HG02571 (cell line): ENCODE measurements at regions not wholly inside any gene's neighbourhood (a gene's known extent, or its start where the extent isn't known, plus 50 kb on each side); places are given as distances from the start of the nearest gene placed in this dataset.
"Not testable (repeated sequence)": the region's sequence is repeated elsewhere in the genome, so short reads cannot be mapped to it uniquely, and the experiment has no call there.

ENCODE experiments used
- ATAC-seq: cut with Tn5 transposase; IDR thresholded peaks from one replicate; pipeline ENCODE4 v1.9.1; 2021; ENCODE audit warnings: mild to moderate bottlenecking, moderate library complexity; ENCODE audit not compliant: unreplicated experiment

DNA sequence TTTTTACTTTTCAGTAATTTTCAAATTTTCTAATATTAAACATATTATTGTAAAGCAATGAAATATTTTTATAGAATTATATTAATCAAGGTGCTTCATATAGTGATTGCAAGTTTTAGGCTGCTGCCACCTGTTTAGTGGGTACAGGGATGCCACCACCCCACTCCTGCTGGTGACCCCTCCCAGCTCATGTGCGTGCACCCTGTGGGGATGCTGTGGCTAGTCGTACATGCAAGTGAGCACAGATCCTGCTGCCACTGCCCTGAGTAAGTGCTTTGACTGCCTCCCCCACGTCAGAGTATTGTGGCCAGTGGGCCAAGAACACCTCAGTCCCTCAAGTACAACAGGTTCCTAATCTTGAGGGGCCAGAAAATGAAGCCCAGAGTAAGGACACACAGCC lies 320.1 kb upstream of the DDI1 start:
- ATAC-seq, result no peak

DNA sequence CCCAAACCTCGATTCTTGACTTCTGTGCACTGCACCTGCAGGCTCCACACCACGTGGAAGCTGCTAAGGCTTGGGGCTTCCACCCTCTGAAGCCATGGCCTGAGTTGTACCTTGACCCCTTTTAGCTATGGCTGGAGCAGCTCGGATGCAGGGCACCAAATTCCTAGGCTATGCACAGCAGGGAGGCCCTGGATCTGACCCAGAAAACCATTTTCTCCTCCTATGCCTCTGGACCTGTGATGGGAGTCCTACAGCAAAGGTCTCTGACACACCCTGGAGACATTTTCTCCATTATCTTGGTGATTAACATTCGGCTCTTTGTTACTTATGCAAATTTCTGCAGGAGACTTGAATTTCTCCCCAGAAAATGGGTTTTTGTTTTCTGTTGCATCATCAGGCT lies 309.2 kb upstream of the DDI1 start:
- no peak for ATAC-seq

DNA sequence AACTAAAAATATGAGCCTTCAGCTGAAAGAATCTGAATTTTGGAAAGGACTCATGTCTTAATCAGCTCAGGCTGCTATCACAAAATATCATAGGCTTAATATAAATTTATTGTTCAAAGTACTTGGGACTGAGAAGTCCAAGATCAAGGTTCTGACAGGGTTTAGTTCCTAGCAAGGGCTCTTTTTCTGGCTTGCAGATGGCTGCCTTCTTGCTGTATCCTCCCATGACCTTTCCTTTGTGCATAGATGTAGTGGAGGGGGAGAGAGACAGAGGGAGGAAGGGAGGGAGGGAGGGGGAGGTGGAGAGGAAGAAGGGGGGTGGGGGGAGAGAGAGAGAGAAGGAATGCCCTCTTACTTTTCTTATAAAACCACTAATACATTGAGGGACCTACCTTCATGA lies 306.8 kb upstream of the DDI1 start:
- no peak for ATAC-seq

DNA sequence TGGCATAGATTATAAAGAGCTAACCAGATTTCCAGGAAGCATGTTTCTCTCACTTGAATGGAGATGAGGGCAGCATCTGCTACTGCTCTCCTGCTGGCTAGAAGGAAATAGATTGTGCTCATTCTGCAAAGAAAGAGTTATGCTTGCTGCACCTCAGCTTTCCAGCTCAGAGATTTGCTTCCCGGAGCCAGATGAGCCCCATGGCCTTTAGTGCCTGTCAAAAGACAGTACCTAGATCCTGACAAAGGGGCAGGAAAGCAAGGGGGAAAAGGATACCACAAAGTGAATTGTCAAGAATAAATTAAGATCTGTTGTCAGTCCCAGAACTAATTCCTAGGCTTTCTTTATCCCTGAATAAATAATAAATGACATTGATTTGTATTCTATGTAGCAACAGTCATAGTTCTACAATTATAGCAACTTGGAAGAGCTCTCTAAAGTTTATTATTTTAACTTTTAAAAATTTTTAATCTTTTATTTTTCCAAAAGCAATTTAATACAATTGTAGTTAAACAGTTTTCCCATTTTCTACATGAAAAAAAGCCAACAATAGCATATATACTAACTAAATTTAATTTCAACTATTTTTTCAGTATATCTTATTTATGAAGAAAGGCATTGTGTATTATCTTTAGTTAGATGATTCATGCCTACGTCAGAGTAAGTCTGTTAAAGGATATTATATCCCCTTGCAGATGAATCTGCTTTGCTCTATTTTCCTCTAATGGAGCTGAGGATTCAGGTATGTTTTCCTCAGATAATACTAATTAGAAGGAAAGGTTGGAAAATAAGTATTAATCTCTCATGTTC lies 306.1 kb upstream of the DDI1 start:
- no peak for ATAC-seq

DNA sequence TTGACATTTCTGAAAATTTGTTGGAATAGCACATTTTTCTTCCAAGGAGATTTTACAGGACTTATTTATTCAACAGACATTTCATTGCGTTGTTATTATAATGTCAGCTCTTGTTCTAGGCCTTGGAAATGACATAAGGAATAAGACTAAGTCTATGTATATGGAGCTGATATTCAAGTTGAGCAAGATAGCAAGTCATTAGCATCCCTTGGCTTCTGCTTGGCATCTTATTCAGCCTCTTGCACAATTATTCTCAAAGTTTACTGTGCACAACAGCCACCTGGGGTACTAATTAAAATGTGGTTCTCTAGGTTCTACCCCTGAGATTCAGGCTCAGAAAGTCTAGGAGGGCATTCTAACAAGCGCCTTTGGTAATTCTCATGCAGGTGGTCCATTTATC lies 304.8 kb upstream of the DDI1 start:
- ATAC-seq, result no peak

DNA sequence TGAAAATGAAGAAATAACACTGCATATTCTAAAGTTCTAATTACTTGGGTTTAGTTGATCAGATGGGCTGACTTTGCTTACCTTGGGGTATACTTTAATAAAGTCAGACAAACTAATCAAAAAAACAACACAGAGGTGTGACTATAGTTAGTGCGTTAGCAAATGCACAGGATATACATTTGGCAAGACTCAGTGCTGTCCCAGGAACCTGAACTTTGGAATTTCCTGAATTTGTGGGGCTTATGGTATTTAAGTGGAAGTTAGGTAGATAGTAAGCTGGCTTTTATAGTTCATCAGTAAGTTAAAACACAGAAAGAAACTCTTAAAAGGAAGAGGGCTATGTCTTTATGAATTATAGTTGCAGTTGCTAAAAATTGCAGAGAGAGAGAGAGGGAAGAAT lies 302.6 kb upstream of the DDI1 start:
- no peak for ATAC-seq

DNA sequence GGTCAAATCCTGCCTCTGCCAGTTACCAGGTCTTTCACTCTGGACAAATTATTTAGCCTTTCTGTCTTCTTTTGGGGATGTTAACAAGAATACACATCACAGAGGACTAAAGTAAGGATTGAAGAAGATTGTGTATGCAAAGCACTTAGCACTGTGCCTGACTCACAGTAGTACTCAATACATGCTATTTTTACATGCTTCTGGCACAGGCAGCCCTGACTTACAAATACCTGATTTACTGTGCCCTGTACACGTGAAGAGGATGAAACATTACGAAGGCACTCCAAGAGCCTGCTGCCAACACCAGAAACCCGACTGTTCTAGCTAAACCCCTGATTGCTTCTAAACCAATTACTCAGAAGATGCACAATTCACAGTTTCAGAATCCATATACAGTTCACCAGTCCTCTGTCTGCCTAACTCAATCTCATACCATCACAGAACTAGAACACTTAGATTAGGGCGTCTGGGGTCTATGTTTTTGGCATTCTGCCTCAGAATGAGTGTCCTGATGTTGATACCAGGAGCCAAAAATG lies 300.9 kb upstream of the DDI1 start:
- ATAC-seq, result no peak

DNA sequence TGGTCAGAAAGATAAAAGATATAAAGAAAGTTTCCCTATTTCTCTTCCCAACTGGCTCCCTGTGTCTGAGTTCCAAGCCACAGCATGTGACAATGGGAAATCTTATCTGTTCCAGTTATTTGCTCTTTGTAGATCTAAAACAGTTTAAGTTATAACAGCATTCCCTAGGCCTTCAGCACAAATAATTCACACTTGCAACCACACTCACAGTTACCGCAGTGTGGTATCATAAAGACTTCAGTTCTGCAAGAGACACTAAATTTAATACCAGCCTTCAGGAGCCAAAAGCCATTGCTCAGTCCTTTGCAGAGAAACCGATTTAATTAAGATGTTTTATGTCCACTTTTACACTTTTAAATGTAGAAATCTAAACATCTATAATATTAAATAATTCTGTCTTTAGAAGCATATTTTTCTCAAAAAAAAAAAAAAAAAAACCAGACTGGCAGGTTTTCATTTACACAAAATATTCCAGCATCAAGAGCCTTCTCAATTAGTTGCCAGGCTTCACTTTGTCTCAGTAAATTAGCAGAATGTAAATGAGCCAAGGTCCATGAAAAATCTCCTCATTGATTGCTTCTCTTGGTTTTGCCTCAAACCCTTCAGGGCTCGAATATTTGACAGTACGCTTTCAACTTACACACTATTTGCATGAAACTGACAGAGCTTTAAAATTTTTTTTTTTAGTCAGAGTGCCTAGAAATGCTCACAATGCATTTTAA lies 300.0 kb upstream of the DDI1 start:
- no peak for ATAC-seq

DNA sequence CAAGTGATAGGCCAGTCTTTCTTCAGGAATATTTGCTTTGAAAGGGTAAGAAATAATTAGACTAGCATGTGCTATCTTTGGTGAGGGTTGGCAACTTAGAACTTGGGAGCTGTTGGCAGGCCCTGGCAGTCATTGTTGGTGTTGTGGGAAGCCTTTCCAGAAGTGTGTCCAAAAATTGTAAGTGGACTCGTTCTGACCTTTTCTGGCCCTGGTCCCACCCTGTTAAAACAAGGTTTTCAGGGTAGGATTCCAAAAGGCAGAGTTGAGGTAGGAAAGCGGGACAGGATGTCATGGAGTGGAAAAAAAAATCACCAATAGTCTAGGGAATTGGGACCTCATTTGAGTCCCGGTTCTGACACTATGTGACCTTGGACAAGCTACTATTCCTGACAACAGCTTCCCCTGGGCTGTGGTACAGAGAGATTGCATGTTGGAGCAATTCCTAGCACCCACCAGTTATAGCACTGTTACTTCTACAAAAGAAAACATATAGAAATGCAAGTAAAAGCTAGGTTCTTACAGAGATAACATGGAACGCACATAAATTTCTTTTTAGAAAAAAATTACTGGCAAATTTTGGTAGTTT lies 299.3 kb upstream of the DDI1 start:
- no peak for ATAC-seq

DNA sequence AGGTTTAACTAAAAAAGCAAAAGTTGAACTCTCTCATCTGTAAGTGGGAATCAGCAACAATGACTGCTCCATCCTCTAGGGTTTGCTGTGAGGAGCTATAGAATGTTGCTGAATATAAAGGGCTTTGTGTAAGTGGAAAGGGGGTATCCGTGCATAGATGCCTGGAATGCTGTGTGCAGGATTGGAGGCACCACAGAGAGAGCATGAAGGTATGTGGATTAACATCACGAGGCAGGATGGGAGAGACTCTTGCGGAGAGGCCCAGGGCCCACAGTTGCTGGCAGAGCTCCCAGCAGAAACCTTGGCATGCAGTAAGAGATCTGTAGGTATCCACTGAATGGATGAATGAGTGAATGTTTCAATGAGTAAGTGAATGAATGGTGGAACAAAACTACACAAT lies 298.7 kb upstream of the DDI1 start:
- no peak for ATAC-seq

DNA sequence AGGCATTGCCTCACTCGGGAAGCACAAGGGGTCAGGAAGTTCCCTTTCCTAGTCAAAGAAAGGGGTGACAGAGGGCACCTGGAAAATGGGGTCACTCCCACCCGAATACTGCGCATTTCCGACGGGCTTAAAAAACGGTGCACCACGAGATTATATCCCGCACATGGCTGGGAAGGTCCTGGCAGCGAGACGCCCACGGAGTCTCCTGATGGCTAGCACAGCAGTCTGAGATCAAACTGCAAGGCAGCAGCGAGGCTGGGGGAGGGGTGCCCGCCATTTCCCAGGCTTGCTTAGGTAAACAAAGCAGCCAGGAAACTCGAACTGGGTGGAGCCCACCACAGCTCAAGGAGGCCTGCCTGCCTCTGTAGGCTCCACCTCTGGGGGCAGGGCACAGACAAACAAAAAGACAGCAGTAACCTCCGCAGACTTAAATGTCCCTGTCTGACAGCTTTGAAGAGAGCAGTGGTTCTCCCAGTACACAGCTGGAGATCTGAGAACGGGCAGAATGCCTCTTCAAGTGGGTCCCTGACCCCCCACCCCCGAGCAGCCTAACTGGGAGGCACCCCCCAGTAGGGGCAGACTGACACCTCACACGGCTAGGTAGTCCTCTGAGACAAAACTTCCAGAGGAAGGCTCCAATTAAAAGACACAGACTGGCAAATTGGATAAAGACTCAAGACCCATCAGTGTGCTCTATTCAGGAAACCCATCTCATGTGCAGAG lies 297.2 kb upstream of the DDI1 start:
- not testable (repeated sequence) for ATAC-seq

DNA sequence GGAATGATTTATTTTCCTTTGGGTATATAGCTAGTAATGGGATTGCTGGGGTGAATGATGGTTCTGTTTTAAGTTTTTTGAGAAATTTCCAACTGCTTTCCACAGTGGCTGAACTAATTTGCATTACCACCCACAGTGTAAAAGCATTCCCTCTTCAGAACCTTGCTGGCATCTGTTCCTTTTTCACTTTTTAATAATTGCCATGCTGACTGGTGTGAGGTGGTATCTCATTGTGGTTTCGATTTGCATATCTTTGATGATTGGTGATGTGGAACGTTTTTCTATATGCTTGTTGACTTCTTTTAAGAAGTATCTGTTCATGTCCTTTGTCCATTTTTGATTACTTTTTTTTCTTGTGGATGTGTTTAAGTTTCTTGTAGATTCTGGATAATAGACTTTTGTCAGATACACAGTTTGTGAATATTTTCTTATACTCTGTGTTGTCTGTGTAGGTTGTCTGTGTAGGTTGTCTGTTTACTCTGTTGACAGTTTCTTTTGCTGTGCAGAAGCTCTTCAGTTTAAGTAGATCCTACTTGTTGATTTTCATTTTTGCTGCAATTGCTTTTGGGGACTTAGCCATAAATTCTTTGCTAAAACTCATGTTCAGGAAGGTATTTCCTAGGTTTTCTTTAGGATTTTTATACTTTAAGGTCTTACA lies 291.8 kb upstream of the DDI1 start:
- ATAC-seq, result no peak

DNA sequence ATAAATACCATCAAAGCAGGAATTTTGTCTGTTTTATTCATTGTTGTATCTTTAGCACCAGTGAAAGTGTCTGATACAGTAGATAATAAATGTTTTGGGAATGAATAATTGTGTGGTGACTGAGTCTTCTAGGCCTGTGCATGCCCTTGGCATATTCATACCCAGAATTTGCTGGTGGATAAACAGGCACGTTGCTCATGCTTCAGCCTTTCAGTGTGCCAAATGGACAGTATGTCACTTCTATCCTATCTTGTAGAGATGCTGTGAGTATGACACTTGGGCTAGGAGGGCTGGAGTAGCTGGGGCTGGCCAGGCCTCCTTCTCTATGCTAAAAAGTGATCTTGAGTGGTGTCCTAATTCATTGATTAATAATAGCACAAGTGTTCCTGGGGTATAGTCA lies 287.3 kb upstream of the DDI1 start:
- ATAC-seq, result no peak

DNA sequence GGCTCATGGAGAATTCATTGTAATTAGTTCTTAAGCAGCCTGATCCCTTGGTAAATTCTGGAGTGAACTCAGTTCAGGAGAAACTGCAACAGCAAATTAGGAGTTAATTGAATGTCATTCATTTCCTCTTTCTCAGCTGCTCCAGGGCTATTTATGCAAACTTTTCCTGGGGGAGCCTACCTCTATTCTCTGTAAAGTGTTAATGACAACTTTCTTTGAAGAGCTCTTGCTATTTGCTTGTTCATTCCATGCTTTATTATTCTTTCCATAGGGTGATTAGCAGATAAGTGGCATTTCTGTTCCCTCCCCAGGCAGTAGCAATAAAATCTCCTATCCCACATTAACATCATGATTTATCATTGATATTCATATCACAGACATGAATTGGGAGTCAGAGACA lies 267.6 kb upstream of the DDI1 start:
- ATAC-seq, result no peak

DNA sequence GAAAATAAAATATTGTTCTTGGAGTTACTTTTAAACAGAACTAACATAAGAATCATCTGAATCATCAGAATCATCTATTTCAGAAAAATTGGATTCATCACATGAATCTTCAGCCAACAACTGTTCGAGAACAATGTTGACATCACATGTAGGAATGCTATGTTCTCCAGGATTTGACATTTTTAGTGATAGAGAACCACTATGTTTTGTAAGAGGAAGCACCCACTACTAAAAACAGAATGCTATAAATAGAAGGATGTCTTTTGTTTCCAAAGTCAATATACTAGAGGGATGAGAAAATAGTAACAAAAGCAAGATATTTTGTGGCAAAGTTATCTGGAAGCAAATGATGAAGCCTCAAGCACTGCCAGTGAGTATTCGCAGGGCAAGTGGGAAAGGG lies 263.4 kb upstream of the DDI1 start:
- no peak for ATAC-seq

DNA sequence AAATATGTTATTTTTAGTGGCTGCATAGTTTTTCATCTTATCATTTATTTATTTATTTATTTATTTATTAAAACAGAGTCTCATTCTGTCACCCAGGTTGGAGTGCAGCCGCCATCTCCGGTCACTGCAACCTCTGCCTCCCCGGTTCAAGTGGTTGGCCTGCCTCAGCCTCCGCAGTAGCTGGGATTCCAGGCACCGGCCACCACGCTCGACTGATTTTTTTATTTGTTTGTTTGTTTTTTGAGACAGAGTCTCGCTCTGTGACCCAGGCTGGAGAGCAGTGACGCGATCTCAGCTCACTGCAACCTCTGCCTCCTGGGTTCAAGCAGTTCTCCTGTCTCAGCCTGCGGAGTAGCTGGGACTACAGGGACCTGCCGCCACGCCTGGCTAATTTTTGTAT lies 262.9 kb upstream of the DDI1 start:
- no peak for ATAC-seq

DNA sequence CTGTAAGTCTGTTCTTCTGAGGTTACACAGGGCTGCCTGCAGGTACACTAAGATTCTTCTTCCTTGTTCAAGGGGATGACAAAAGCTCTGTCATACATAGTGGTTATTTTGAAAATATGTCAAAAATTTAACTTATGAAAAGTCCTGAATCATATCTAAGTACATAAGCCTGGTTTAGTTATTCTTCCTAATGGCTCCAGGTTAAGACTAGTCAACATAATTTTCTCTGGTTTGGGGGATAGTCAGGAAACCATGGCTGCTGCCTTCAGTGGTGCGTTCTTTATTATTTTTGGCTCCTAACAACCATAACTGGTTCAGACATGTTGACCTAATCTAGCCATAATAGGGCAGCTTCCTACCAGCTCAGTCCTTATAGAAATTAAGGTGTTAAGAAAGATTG lies 257.4 kb upstream of the DDI1 start:
- ATAC-seq, result no peak

DNA sequence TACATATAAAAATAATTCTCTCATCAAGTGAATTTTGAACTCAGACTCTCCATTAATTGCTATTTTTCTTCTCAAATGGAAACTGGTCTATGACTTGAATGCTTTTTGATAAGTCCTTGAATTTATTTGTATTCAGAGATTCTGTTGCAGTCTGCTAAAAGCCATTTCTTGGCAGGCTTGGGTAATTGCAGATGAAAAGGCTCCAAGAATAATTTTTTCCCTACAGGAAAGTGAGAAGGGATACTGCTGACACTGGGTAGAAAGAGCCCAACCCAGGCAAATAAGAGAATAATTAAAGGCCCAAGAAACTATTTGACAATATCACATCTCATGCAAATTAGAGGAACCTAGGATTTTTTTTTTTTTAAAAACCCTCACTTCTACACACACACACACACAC lies 246.5 kb upstream of the DDI1 start:
- ATAC-seq, result no peak

DNA sequence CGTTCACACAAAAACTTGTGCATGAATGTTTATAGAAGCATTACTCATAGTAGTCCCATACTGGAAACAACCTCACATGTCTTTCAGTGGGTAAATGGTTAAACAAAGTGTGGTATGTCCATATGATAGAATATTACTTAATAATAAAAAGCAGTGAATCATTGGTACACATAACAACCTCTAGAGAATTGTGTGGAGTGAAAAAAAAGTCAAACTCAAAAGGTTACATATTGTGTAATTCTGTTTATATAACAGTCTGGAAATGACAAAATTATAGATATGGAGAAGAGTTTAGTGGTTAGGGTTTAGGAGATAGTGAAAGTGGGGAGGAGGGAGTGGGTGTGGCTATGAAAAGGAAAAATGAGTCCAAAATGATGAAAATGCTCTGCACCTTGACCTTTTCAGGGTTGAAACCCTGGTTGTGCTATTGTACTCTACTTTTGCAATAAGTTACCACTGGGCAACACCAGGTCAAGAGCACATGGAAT lies 243.4 kb upstream of the DDI1 start:
- no peak for ATAC-seq

DNA sequence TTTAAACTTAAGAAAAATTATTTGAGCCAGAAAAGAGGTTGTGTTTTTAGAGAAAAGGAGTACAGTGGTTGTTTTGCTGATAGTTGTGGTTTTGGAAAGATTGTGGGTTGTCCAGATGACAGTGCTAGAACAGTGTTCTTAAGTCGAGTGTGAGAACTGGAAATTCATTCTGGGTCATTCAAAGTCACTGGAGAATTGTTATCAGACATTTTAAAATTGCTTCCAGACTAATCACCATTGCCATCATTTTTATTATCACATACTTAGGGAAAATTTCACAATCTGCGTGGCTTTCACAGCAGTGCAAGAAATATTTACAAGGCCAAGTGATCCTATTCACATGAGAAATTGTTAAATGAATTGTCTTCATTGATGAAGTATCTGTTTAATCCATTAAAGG lies 242.2 kb upstream of the DDI1 start:
- no peak for ATAC-seq

DNA sequence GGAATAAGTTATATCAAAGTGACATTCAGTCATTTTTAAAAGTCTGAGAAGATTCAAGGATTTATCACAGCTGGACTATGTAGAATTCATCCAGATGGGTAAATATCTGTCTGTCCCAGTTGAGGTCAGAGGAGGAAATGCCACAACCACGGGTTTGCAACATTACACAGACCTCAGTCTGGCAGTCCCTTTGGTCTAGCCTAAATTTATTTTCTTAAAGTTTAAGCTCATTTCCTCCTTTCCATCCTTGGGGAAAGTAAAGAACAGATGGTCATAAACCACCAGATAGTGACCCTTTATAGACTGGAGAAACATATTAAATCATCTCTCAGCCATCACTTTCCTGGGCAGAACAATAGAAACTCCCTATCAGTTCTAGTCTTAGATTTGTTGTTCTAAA lies 238.4 kb upstream of the DDI1 start:
- ATAC-seq, result no peak
